ENCODE measurements at regions not wholly inside any gene's neighbourhood (a gene's known extent, or its start where the extent isn't known, plus 50 kb on each side); places are given as distances from the start of the nearest gene placed in this dataset.

GRCh38 chr1:108056436-108056990, 91.5 kb upstream of the VAV3 start (continued):
- TF ChIP-seq ZBTB21 (CRISPR knock-in tag; IDR thresholded peaks at IDR 0.05; ENCODE audit: borderline replicate concordance) (no peak), ZNF532 (CRISPR knock-in tag; IDR thresholded peaks at IDR 0.05; ENCODE audit: borderline replicate concordance) (no peak), ZNF671 (CRISPR knock-in tag; IDR thresholded peaks at IDR 0.05) (no peak)

GRCh38 chr1:108055387-108055786, 90.4 kb upstream of the VAV3 start:
- Mint-ChIP-seq H3K4me1 (peaks cover 24% of the 10 kb centered on the region), H3K9me3 (peaks cover 11% of the 10 kb centered on the region), H3K36me3 (peaks cover 4% of the 10 kb centered on the region; the same call in 1 of the 2 replicates), H3K4me3 (no peak overlapping the region), H3K27me3 (ENCODE audit: low read depth) (no peaks in the 10 kb centered on the region), H3K27ac (no peak overlapping the region)
- TF ChIP-seq USF2 (CRISPR knock-in tag; IDR thresholded peaks at IDR 0.05) = no peak
- TF ChIP-seq TCF7 (CRISPR knock-in tag; IDR thresholded peaks at IDR 0.05; ENCODE audit: low read depth) = no peak
- no peak for TF ChIP-seq SOX15 (CRISPR knock-in tag; IDR thresholded peaks at IDR 0.05)
- TF ChIP-seq NFATC4 (CRISPR knock-in tag; IDR thresholded peaks at IDR 0.05) = no peak
- no peak for TF ChIP-seq ZMAT4 (CRISPR knock-in tag; IDR thresholded peaks at IDR 0.05)
- TF ChIP-seq AFF4 (CRISPR knock-in tag; IDR thresholded peaks at IDR 0.05; ENCODE audit: borderline replicate concordance) = no peak
- no peak for TF ChIP-seq PRRX2 (CRISPR knock-in tag; IDR thresholded peaks at IDR 0.05)
- TF ChIP-seq E2F1 (CRISPR knock-in tag; IDR thresholded peaks at IDR 0.05) = no peak
- no peak for TF ChIP-seq CBFB (CRISPR knock-in tag; IDR thresholded peaks at IDR 0.05; ENCODE audit: low read depth)
- TF ChIP-seq ZNF232 (CRISPR knock-in tag; IDR thresholded peaks at IDR 0.05) = no peak
- no peak for TF ChIP-seq FOXP1 (CRISPR knock-in tag; IDR thresholded peaks at IDR 0.05; ENCODE audit: borderline replicate concordance)
- ChIA-PET CTCF (no interaction called here), POLR2A (no interaction called here)
- DNase-seq (ENCODE audit: low spot score) = no peak
- ATAC-seq = no peak
